ENCODE measurements at regions not wholly inside any gene's neighbourhood (a gene's known extent, or its start where the extent isn't known, plus 50 kb on each side); places are given as distances from the start of the nearest gene placed in this dataset.

- Mint-ChIP-seq H3K4me3 (no peak overlapping the region), H3K4me1 (ENCODE audit: unreplicated experiment) (no peaks in the 10 kb centered on the region), H3K27me3 (no peaks in the 10 kb centered on the region), H3K27ac (no peak overlapping the region), H3K9me3 (peaks cover 4% of the 10 kb centered on the region), H3K36me3 (peaks cover 11% of the 10 kb centered on the region)
- TF ChIP-seq, protein P1, sequence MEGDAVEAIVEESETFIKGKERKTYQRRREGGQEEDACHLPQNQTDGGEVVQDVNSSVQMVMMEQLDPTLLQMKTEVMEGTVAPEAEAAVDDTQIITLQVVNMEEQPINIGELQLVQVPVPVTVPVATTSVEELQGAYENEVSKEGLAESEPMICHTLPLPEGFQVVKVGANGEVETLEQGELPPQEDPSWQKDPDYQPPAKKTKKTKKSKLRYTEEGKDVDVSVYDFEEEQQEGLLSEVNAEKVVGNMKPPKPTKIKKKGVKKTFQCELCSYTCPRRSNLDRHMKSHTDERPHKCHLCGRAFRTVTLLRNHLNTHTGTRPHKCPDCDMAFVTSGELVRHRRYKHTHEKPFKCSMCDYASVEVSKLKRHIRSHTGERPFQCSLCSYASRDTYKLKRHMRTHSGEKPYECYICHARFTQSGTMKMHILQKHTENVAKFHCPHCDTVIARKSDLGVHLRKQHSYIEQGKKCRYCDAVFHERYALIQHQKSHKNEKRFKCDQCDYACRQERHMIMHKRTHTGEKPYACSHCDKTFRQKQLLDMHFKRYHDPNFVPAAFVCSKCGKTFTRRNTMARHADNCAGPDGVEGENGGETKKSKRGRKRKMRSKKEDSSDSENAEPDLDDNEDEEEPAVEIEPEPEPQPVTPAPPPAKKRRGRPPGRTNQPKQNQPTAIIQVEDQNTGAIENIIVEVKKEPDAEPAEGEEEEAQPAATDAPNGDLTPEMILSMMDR (conservative IDR thresholded peaks at IDR 0.05), result no peak
- no peak for DNase-seq (ENCODE audit: extremely low spot score, unreplicated experiment)
Observed at GRCh38 chr12:107552263-107552662, 133.3 kb upstream of the PWP1 start.

DNA sequence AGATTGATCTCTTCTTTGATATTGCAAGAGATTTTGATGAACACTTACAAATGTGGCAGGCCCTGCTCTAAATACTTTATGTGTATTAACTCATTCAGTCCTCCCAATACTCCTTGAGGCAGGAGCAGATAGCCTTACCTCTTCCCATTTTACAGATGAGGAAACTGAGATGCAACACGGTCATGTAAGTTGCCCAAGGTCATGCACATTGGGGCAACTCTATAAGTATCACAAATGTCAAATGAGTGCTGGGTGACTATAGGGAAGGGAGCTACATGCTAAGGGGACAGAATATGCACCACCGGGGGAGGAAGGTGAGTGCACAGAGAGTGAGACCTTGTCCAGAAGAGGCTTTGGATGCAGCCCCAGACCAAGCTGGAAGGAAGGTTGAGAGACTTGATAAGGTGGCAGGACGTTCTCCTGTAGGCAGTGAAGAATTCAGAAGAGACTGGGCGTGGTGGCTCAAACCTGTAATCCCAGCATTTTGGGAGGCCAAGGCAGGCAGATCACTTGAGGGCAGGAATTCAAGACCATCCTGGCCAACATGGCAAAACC is 132.3 kb upstream of the PWP1 start:
- no peak for DNase-seq (ENCODE audit: extremely low spot score, unreplicated experiment)
- no peaks in the 10 kb centered on the region for H3K27me3 Mint-ChIP-seq
- peaks cover 4% of the 10 kb centered on the region for H3K9me3 Mint-ChIP-seq
- H3K36me3 Mint-ChIP-seq, result peaks cover 6% of the 10 kb centered on the region
- H3K4me1 Mint-ChIP-seq (ENCODE audit: unreplicated experiment), result no peaks in the 10 kb centered on the region
- no peak overlapping the region for H3K4me3 Mint-ChIP-seq
- no peak overlapping the region for H3K27ac Mint-ChIP-seq
- TF ChIP-seq, protein P1 (conservative IDR thresholded peaks at IDR 0.05), result no peak

- no peak for DNase-seq (ENCODE audit: extremely low spot score, unreplicated experiment)
- Mint-ChIP-seq H3K4me1 (ENCODE audit: unreplicated experiment) (no peaks in the 10 kb centered on the region), H3K9me3 (peaks cover 4% of the 10 kb centered on the region), H3K36me3 (no peaks in the 10 kb centered on the region), H3K27ac (no peak overlapping the region), H3K4me3 (no peak overlapping the region), H3K27me3 (no peaks in the 10 kb centered on the region)
- TF ChIP-seq, protein P1 (conservative IDR thresholded peaks at IDR 0.05), result no peak
Observed at GRCh38 chr12:107554941-107555340, 130.7 kb upstream of the PWP1 start.

GRCh38 chr12:107557026-107557425 is 128.6 kb upstream of the PWP1 start:
- DNase-seq (ENCODE audit: extremely low spot score, unreplicated experiment), result no peak
- peaks cover 11% of the 10 kb centered on the region for H3K4me1 Mint-ChIP-seq (ENCODE audit: unreplicated experiment)
- peak overlapping the region; percentile 67 for H3K27ac Mint-ChIP-seq
- no peaks in the 10 kb centered on the region for H3K36me3 Mint-ChIP-seq
- no peak overlapping the region for H3K4me3 Mint-ChIP-seq
- H3K9me3 Mint-ChIP-seq, result peaks cover 4% of the 10 kb centered on the region
- TF ChIP-seq, protein P1 (conservative IDR thresholded peaks at IDR 0.05), result no peak
- no peaks in the 10 kb centered on the region for H3K27me3 Mint-ChIP-seq

DNA sequence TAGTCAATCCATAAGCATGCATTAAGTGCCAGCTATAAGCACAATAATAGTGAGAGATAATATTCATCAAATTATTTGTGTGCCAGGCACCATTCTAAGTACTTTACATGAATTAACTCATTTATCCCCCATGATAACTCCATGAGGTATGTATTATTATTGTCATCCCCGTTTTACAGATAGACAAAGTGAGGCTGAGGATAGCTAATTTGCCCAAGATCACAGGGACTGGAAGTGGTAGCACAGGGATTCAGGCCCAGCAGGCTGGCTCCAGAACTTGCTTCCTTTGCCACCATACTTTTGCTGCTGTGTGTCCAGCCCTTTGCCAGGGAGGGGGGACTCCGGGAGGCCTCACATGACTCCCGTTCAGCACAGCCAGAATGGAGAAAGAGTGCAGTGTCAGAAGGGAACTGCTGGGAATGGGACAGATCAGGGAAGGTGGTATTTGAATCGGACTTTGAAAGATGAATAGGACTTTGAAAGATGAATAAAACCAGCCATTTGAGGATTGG is 128.0 kb upstream of the PWP1 start:
- Mint-ChIP-seq H3K36me3 (no peaks in the 10 kb centered on the region), H3K4me3 (no peak overlapping the region), H3K27me3 (no peaks in the 10 kb centered on the region), H3K9me3 (peaks cover 4% of the 10 kb centered on the region), H3K4me1 (ENCODE audit: unreplicated experiment) (peaks cover 11% of the 10 kb centered on the region), H3K27ac (peak overlapping the region; percentile 34)
- TF ChIP-seq, protein P1 (conservative IDR thresholded peaks at IDR 0.05), result no peak
- DNase-seq (ENCODE audit: extremely low spot score, unreplicated experiment), result no peak

All from type B pancreatic cell (in vitro differentiated cells).